CD4-positive, alpha-beta T cell (primary cell): ENCODE measurements at regions not wholly inside any gene's neighbourhood (a gene's known extent, or its start where the extent isn't known, plus 50 kb on each side); places are given as distances from the start of the nearest gene placed in this dataset.
A peak's percentile ranks its signal among the peaks of the same experiment; 100 is the strongest.

Experiments used
- ATAC-seq: fragments of 200-7000 bp; cut with Tn5 transposase; one replicate; pipeline ENCODE4 v1.10.0; 2022; ENCODE audit warnings: mild to moderate bottlenecking; ENCODE audit not compliant: poor library complexity
- CTCF ChIA-PET: fragments of 350-600 bp; sonication (Branson Sonifier 250); formaldehyde crosslinking; loops from one replicate; lab custom pipeline; 2021; ENCODE audit warnings: antibody characterized with exemption, inconsistent platforms; lab: Charles Lee
- POLR2A ChIA-PET: fragments of 350-600 bp; sonication (Branson Sonifier 250); formaldehyde crosslinking; loops from one replicate; lab custom pipeline; 2021; ENCODE audit warnings: antibody characterized with exemption, inconsistent platforms; lab: Charles Lee
- DNase-seq, 14 experiments: peaks; one replicate each; pipeline ENCODE4 v3.0.0-alpha.2; 2013 to 2020; ENCODE audit warnings: mixed read lengths in 2 of 14
- H3K27ac ChIP-seq, 2 donors: one replicate each; pipeline versions ENCODE4 v1.5.1 to v1.7.0; 2013; ENCODE audit warnings: low read length in 2 of 2, low read depth in 1 of 2, mild to moderate bottlenecking in 1 of 2
- H3K27me3 ChIP-seq, 2 experiments: 1 replicate in 1 of 2; 2 replicates in 1 of 2; pipeline versions ENCODE4 v1.6.1 to v1.7.0; 2013; ENCODE audit warnings: low read length in 2 of 2, control low read depth in 1 of 2, mild to moderate bottlenecking in 1 of 2, moderate library complexity in 1 of 2; ENCODE audit not compliant: insufficient read depth in 2 of 2, control insufficient read depth in 1 of 2
- H3K36me3 ChIP-seq: one replicate; pipeline ENCODE4 v1.6.1; 2013; ENCODE audit warnings: low read length, control low read depth; ENCODE audit not compliant: insufficient read depth
- H3K4me1 ChIP-seq: one replicate; pipeline ENCODE4 v1.6.1; 2013; ENCODE audit warnings: low read length, control low read depth; ENCODE audit not compliant: insufficient read depth
- H3K4me3 ChIP-seq: one replicate; pipeline ENCODE4 v1.5.1; 2013; ENCODE audit warnings: mild to moderate bottlenecking, low read length, moderate library complexity
- H3K9me3 ChIP-seq, 2 experiments: 1 replicate in 1 of 2; 2 replicates in 1 of 2; pipeline versions ENCODE4 v1.6.1 to v1.7.0; 2013; ENCODE audit warnings: low read length in 2 of 2, mild to moderate bottlenecking in 2 of 2, control low read depth in 1 of 2, moderate library complexity in 1 of 2; ENCODE audit not compliant: control insufficient read depth in 1 of 2, insufficient read depth in 1 of 2
- H3K27ac Mint-ChIP-seq: one replicate; pipeline ENCODE4 v1.8.0; 2020; ENCODE audit warnings: mixed read lengths
- H3K27me3 Mint-ChIP-seq: one replicate; pipeline ENCODE4 v1.8.0; 2021; ENCODE audit warnings: mixed read lengths
- H3K36me3 Mint-ChIP-seq: one replicate; pipeline ENCODE4 v1.8.0; 2021; ENCODE audit warnings: low read depth, mixed read lengths
- H3K4me1 Mint-ChIP-seq: one replicate; pipeline ENCODE4 v1.8.0; 2021; ENCODE audit warnings: low read depth, mixed read lengths
- H3K4me3 Mint-ChIP-seq: one replicate; pipeline ENCODE4 v1.8.0; 2020; ENCODE audit warnings: mild to moderate bottlenecking, mixed read lengths
- H3K9me3 Mint-ChIP-seq: one replicate; pipeline ENCODE4 v1.8.0; 2020; ENCODE audit warnings: mixed read lengths
- intact Hi-C, 2 experiments: fragments of 100-400 bp; cut with DNase I in 1 of 2; cut with micrococcal nuclease in 1 of 2; formaldehyde crosslinking; loops; one replicate each; pipeline versions ENCODE4 v1.15.1 to v1.9.0; 2023 to 2025; cut with DNase I, micrococcal nuclease
- TF ChIP-seq, protein P1 (sequence below): fragments of 200-600 bp; IDR thresholded peaks from one replicate; pipeline ENCODE4 v1.8.0; 2022; ENCODE audit warnings: antibody characterized with exemption, mild to moderate bottlenecking

DNA sequence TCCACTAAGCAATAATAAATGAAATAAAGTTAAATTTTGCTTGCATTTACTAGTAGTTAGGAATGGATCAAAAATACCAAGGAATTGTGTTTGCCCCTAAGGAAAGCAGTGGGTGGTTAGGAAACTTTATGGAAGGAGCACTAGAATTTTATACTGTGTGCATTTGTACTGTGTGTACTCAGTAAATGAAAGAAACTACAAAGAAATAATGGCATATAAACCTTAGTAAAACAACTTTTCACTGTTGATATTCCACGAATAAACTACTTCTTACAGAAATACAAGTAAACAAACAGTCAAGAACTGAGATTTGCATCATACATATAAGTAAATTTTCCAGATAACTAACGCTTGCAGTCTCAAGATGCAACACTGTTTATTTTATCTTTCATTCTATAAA, 103.7 kb upstream of the PARP8 start:
- ChIA-PET POLR2A (no interaction called here), CTCF (interaction anchor here (0.6 kb wide), 1 partner anchor 59 kb away, joined by 3 read pairs; no protein-coding TSS in a partner anchor)
- intact Hi-C loops: no loop called here
- no peaks in the 10 kb centered on the region for H3K9me3 ChIP-seq
- H3K9me3 Mint-ChIP-seq: no peaks in the 10 kb centered on the region
- no peak overlapping the region for H3K4me3 Mint-ChIP-seq
- peaks cover 26% of the 10 kb centered on the region for H3K4me1 Mint-ChIP-seq
- DNase-seq (no peak), ATAC-seq (no peak)
- TF ChIP-seq, protein P1, sequence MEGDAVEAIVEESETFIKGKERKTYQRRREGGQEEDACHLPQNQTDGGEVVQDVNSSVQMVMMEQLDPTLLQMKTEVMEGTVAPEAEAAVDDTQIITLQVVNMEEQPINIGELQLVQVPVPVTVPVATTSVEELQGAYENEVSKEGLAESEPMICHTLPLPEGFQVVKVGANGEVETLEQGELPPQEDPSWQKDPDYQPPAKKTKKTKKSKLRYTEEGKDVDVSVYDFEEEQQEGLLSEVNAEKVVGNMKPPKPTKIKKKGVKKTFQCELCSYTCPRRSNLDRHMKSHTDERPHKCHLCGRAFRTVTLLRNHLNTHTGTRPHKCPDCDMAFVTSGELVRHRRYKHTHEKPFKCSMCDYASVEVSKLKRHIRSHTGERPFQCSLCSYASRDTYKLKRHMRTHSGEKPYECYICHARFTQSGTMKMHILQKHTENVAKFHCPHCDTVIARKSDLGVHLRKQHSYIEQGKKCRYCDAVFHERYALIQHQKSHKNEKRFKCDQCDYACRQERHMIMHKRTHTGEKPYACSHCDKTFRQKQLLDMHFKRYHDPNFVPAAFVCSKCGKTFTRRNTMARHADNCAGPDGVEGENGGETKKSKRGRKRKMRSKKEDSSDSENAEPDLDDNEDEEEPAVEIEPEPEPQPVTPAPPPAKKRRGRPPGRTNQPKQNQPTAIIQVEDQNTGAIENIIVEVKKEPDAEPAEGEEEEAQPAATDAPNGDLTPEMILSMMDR: no peak
- H3K27ac ChIP-seq: no peak overlapping the region
- peaks cover 9% of the 10 kb centered on the region for H3K4me1 ChIP-seq
- H3K36me3 ChIP-seq: no peaks in the 10 kb centered on the region
- H3K36me3 Mint-ChIP-seq: no peaks in the 10 kb centered on the region
- H3K27me3 Mint-ChIP-seq: no peaks in the 10 kb centered on the region
- H3K27me3 ChIP-seq: no peaks in the 10 kb centered on the region
- no peak overlapping the region for H3K4me3 ChIP-seq
- no peak overlapping the region for H3K27ac Mint-ChIP-seq

DNA sequence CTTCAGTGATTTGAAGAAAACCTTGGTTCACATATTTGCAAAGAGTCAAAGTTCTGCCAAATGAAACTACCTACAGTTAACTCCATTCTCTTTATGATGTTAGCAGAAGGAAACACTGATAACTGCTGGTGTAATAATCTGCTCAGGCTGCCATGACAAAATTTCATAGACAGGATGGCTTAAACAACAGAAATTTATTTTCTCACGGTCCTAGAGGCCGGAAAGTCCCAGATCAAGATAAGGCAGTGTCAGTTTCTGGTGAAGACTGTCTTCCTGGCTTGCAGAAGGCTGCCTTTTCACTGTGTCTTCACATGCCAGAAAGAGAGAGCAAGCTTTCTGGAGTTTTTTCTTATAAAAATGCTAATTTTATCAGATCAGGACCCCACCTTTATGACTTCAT, 102.4 kb upstream of the PARP8 start:
- ChIA-PET CTCF (no interaction called here), POLR2A (no interaction called here)
- H3K27ac Mint-ChIP-seq: peak overlapping the region; percentile 19
- no peaks in the 10 kb centered on the region for H3K36me3 Mint-ChIP-seq
- H3K9me3 Mint-ChIP-seq: peaks cover 5% of the 10 kb centered on the region
- peaks cover 9% of the 10 kb centered on the region for H3K4me1 ChIP-seq
- no peak overlapping the region for H3K27ac ChIP-seq
- ATAC-seq: peak; percentile 56
- TF ChIP-seq, protein P1: no peak
- H3K9me3 ChIP-seq: peaks cover 0 to 6% of the 10 kb centered on the region in 2 experiments
- no peaks in the 10 kb centered on the region for H3K36me3 ChIP-seq
- H3K27me3 Mint-ChIP-seq: no peaks in the 10 kb centered on the region
- intact Hi-C loops: no loop called here
- no peaks in the 10 kb centered on the region for H3K27me3 ChIP-seq
- peaks cover 23% of the 10 kb centered on the region for H3K4me1 Mint-ChIP-seq
- no peak overlapping the region for H3K4me3 Mint-ChIP-seq
- peak in 4 of 14 experiments; percentile 26 to 80 (median 62) for DNase-seq
- H3K4me3 ChIP-seq: no peak overlapping the region

DNA sequence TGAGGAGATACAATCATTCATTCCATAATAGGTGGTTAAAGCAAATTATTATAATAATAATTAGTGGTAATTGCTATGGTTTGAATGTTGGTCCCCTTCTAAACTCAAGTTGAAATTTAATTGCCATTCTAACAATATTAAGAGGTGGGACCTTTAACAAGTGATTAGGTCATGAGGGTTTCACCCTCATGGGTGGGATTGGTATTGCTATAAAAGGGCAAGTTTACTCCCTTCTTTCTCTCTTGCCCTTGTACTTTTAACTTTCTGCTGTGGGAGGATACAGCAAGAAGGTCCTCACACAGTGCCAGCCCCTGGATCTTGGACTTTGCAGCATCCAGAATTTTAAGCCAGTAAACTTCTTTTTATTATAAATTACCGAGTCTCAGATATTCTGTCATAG, 101.9 kb upstream of the PARP8 start:
- no peaks in the 10 kb centered on the region for H3K36me3 ChIP-seq
- no peak for ATAC-seq
- peaks cover 0 to 6% of the 10 kb centered on the region in 2 experiments for H3K9me3 ChIP-seq
- Mint-ChIP-seq H3K9me3 (peaks cover 5% of the 10 kb centered on the region), H3K4me1 (peaks cover 23% of the 10 kb centered on the region), H3K36me3 (no peaks in the 10 kb centered on the region), H3K4me3 (no peak overlapping the region), H3K27me3 (no peaks in the 10 kb centered on the region), H3K27ac (no peak overlapping the region)
- ChIA-PET CTCF (no interaction called here), POLR2A (no interaction called here)
- intact Hi-C loops: no loop called here
- TF ChIP-seq, protein P1: no peak
- H3K4me3 ChIP-seq: no peak overlapping the region
- H3K27ac ChIP-seq: no peak overlapping the region
- no peak for DNase-seq
- H3K27me3 ChIP-seq: no peaks in the 10 kb centered on the region
- H3K4me1 ChIP-seq: peaks cover 9% of the 10 kb centered on the region
